ENCODE measurements at regions not wholly inside any gene's neighbourhood (a gene's known extent, or its start where the extent isn't known, plus 50 kb on each side); places are given as distances from the start of the nearest gene placed in this dataset.
"Not testable (repeated sequence)": the region's sequence is repeated elsewhere in the genome, so short reads cannot be mapped to it uniquely, and the experiment has no call there.

DNA sequence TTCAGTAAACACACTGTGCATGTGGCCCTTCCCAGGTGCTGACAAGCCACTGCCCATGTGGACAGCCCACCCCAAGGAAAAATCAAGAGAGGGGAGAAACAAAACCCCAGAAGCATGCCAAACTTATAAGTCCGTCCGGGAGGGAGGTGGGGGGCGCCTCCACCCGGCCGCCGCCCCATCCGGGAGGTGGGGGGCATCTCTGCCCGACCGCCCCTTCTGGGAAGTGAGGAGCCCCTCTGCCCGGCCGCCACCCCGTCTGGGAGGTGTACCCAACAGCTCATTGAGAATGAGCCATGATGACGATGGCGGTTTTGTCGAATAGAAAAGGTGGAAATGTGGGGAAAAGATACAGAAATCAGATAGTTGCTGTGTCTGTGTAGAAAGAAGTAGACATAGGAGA, 53.8 kb upstream of the C2CD4B start:
- intact Hi-C loops (cut with DNase I) = no loop called here
- ATAC-seq (no peak), DNase-seq (no peak)

DNA sequence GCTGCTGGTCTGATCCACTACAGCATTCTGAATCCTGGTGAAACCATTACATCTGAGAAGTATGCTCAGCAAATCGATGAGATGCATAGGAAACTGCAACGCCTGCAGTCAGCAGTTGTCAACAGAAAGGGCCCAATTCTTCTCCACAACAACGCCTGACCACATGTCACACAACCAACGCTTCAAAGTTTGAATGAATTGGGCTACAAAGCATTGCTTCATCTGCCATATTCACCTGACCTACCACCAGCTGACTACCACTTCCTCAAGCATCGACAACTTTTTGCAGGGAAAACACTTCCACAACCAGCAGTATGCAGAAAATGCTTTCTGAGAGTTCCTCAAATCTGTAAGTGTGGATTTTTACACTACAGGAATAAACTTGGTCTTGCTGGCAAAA, 54.7 kb upstream of the C2CD4B start:
- DNase-seq = no peak
- ATAC-seq = no peak
- intact Hi-C loops (cut with DNase I) = no loop called here

DNA sequence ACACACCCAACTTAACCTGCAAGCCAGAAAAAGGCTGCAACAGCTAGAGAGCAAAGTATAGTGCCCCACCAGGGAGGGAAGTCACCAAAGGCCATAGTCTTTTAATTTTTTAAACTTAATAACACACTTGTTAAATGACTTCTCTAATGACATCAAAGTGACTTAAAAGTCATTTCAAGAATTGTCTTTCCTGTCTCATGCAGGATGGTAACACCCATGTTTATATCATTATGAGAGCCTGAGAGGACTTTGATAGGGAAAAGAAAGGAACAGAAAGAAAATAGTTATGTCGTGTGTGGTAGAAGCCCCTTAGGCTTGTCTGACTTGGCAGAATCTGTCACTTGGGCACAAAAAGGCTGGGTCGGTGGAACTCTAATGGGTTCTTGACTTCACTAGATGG, 57.9 kb upstream of the C2CD4B start:
- ATAC-seq (no peak), DNase-seq (no peak)
- intact Hi-C loops (cut with DNase I) = no loop called here

DNA sequence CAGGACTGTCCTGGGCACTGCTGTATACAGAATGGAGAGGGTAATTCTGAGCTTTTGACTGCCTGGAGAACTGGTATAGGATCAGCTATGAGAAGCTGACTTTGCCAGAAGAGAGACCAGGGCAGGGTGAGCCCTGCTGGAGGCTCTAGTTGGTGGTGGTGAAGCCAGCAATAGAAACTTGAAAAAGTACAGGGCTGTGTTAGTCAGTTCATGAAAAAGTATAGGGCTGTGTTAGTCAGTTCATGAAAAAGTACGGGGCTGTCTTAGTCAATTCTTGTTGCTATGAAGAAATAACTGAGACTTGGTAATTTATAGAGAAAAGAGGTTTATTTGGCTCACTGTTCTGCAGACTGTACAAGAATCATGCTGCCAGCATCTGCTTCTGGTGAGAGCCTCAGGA, 63.5 kb upstream of the C2CD4B start:
- intact Hi-C loops (cut with DNase I) = no loop called here
- ATAC-seq (no peak), DNase-seq (no peak)

DNA sequence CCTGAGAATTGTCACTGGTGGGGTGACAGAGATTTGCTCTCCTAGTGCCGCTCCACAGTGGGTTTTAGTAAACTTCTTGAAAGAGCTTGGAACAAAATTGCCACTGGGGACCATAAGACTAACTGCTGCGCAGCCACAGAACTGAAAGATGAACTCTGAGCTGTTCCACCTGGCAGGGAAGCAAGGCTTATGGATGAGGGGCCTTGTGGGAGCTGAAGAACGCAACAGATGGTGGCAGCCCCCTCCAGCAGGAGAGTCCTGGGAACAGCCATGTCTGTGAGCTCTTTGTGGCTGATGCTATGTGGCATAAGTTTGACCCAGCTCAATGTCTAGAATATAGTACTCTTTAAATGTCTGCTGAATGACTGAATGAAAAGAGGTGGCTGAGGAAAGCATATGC, 66.8 kb upstream of the C2CD4B start:
- no peak for ATAC-seq
- intact Hi-C loops (cut with DNase I) = no loop called here
- DNase-seq = no peak

DNA sequence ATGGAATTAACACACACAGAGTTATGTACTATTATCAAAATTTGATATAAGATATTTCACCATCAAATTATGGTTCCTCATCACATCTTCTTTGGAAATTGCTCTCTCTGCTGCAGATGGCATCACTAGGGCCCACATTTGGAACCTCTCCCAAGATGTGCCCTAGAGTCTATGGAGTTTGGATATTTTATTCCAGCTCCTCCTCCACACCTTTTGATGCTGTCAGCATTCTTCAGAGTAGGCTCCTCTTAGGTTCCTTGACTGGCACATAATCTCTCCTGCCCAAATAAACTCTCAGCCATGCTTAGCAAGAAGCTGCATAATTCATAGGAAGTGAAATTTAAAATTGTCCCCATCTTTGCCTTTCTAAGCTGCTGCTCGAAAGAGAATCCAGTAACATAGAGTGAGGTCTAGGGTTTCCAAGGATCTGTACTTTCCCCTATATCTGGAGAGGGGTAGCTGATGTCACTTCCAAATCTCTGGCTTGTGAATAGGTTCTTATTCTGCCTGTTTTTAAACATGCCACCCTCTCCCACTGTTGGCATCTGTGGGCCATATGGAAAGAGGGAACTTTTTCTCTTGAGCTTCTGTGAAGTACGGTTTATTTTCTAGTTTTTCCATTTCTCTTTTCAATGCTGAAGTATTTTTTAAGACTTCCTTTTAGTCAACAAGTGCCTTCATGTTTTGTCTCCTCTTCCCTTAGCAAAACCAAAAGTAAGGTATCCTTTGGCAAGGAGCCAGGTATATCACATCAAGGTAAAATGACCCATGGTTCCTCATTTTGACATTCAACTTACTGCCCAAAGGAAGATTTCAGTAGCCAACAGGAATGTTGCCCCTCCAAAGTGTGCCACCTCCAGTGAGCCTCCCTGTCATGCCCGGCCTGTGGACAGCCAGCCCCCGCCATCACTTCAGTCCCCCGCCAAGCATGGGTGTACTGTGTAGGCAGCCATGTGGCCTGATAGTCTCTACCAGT, 75.3 kb upstream of the C2CD4B start:
- ATAC-seq (no peak), DNase-seq (no peak)
- intact Hi-C loops (cut with DNase I) = no loop called here

DNA sequence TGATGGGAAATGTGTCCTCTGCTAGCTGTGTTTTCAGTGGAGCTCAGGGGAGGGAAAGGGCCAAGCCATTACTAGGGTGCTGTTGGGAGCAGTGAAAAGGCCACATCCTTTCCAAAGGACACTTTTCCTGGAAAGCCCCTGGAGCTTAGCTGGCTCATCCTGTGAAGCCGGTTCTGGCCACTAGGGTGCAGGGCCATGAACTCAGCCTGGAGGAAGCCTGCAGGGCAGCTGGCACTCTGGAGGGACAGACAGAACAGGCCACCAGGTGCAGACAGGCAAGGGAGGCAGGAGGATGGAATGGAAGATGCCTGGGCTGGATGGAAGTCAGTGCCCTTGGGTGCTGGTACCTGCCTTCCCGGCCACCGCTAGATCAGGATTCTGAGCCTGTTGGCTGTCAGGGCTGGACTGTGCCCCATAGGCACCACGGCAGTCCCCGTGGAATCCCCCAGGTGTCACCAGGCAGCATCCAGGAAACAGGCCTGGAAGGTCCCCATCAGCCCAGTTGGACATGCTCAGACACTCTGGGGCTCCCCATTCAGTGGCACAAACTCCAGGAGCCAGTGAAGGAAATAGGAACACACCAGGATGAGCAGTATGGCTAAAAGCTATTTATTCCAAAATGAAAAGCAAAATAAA, 76.2 kb upstream of the C2CD4B start:
- no peak for ATAC-seq
- DNase-seq = no peak
- intact Hi-C loops (cut with DNase I) = no loop called here

DNA sequence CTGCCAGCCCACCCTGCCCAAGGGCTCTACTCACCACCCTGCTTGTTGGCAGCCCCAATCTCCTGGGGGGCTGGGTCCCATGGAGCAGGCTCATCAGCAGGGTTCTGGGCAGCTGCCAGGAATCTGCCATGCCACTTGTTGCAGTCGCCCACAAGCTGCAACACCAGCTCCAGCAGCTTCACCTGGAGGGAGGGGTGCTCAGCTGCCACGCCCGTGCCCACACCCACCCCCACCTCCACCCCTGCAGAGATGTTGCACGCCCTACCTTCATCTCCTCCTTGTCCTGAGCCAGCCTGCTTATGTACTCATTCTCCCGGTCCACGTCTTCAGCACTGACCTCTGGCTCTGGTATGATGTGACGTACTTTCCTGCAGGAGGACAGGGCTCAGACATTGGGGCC, 77.9 kb upstream of the C2CD4B start:
- no peak for ATAC-seq
- intact Hi-C loops (cut with DNase I) = no loop called here
- no peak for DNase-seq

DNA sequence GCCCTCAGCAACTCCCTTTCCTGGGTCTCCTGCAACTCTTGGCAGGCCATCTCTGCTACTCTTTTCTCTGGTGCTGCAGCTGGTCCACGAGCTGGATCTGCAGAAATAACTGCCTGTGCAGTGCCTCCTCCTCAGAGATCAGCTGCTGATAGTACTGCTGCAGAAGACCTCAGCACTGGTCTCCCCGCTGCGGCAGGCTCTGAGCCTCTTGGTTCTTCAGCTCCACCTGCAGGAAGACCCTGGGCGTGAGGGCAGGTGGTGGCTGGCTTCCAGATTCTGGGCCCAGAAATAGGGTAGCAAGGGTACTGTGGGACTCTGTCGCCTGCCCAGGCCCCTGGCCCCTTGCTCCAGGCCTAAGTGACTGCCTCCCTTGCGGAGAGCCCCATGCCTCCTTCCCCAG, 79.7 kb upstream of the C2CD4B start:
- intact Hi-C loops (cut with DNase I) = no loop called here
- DNase-seq (no peak), ATAC-seq (no peak)

DNA sequence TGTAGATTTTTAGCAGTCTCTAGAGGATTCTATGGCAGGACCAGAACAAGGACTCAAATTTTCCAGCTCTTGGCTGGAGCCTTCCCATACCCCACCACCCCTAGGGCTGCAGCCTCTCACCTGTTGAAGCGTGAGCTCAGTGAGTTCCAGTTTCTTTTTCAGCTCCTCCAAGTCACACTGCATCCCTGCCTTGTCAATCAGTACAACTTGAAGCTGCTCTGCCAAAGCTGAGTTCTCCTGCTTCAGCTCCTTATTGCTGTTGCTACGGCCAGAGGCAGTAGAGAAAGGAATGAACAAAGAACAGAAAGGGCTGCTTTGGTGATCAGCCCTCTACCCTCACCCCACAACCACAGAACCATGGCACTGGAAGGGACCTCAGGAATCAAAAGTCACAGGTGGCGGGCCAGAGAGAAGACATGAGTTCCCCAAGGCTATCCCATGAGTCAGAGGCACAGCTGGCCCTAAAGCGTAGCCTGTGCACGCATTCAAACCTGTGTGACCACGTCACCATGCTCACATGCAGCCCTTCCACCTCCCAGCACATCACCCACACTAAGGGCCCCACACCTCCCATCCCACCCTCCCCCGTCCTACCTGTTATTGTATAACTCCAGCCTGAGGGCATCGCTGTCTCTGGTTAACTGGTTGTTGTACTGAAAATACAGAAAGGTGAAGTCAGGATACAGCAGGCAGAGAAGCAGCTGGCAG, 83.3 kb upstream of the C2CD4B start:
- ATAC-seq (no peak), DNase-seq (no peak)
- intact Hi-C loops (cut with DNase I) = no loop called here

DNA sequence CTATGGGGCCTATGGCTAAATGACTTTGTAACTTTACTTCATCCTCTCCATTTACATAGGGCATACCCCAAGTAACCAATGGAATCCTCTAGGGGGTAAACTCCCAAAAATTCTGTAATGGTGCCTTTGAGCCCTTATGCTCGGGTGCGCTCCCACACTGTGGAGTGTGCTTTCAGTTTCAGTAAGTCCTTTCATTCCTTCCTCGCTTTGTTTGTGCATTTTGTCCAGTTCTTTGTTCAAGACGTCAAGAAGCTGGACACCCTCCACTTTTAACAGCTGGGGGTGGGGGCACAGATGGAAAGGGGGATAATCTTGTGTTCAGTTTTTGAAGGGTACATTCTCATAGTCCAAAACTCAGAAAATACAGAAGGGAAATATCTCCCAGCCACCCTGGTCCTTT, 84.4 kb upstream of the C2CD4B start:
- intact Hi-C loops (cut with DNase I) = no loop called here
- DNase-seq (no peak), ATAC-seq (no peak)

DNA sequence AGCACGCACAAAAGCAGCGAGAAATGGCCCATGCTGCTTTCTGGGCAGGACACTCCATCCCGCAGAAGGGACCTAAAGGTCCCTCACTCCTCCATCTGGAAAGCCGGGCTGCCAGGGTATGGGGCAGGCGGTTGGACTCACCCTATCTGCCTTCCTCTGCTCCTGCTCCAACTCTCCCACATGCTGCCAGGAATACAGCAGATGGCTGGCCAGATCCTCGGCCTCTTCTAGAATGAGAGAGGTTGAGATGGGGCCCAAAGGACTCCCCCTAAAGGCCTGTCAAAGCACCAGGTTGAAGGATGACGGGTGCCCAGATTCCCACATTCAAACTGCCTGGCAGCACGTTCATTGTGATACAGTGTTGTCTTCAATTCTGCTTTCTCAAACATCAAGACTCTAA, 85.1 kb upstream of the C2CD4B start:
- intact Hi-C loops (cut with DNase I) = loop anchor here in 1 of 2 donors (10.0 kb wide), 1 partner anchor 75 kb away; no protein-coding TSS in a partner anchor
- ATAC-seq = no peak
- DNase-seq = no peak

DNA sequence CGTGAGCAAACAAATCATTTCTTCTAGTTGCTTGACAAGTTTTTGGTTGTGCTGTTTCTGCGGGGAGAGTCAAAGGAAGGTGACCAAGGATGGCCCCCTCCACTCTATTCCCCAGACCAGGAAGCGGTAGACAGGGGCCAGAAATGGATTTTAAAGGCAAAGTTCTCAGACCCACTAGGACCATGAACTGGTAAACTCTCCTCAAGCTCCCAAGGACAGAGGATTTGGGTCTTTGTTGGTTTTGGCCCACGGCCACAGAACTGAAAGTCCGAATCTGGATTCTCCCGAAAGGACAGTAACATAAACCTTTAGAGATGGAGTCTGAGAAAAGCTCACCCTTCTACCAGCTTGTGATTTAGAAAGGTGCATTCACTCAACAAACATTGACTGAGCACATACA, 85.9 kb upstream of the C2CD4B start:
- ATAC-seq (no peak), DNase-seq (no peak)
- intact Hi-C loops (cut with DNase I) = loop anchor here in 1 of 2 donors (10.0 kb wide), 1 partner anchor 76 kb away; no protein-coding TSS in a partner anchor

DNA sequence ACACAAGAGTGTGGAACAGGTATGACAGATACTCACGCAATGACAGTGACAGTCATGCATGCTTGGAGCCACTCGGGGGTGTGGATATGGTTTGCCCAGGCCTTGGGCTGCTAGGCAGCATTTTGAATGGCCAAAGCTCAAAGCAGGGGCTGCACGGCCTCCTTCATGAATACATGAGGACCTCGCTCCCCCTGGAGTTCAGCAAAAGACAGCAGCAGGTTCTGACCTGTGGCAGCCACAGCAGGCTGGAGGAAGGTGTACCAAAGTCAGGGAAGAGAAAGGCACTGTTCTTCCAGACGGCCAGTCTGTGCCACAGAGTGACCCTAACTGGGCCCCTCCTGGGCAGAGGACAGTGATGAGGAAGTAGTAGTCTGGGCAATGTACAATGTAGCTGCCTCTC, 88.2 kb upstream of the C2CD4B start:
- ATAC-seq (no peak), DNase-seq (no peak)
- intact Hi-C loops (cut with DNase I) = loop anchor here in 1 of 2 donors (10.0 kb wide), 1 partner anchor 78 kb away; no protein-coding TSS in a partner anchor

DNA sequence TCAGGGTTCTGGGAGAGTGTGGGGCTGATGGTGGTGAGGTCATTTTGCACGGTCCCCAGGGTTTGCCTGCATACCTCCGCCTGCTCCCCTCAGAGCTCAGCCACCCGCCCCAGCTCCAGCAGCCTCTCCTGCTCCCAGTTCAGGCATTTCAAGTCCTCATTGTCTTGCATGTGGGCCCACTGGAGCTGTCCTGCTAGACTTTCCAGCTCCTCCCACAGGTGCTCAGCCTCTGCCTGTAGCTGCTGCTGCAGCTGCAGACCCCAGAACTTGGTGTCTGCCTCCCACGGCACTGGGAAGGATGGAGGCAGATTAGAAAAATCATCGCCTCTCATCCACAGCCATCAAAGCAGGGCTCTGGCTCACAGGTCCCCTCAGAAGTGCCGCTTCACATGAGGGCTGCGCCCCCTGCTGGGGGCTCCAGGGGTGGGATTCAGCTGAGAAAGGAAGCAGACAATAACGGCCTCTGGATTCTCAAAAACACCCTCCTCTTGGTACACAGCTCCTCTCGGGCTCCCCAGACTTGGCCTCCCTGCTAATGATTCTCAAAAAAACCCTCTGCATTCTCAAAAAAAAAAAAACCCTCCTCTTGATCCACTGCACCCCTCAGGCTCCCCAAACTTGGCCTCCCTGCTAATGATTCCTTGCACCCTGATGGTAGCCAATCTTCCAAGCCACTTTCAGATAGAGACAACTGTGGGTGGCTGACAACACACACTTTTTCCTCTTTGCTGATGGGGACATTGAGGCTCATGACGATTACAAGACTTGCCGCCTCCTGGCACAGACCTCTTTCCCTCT, 89.3 kb upstream of the C2CD4B start:
- DNase-seq = peak; percentile 79
- intact Hi-C loops (cut with DNase I) = loop anchor here in 1 of 2 donors (10.0 kb wide), 1 partner anchor 80 kb away; no protein-coding TSS in a partner anchor
- ATAC-seq = peak; percentile 70 to 78

DNA sequence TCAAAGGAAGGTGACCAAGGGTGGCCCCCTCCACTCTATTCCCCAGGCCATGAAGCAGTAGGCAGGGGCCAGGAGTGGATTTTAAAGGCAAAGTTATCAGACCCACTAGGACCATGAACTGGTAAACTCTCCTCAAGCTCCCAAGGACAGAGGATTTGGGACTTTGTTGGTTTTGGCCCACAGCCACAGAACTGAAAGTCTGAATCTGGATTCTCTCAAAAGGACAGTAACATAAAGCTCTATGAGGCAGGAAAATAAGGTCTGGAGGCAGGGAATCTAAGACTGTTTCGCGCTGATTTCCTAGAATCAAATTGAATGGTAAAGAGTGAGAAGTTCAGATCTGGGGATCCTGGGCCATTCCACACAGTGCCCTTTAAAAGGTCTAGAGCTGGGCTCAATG, 91.3 kb upstream of the C2CD4B start:
- not testable (repeated sequence) for ATAC-seq, DNase-seq
- intact Hi-C loops (cut with DNase I) = loop anchor here in 1 of 2 donors (10.0 kb wide), 1 partner anchor 82 kb away; no protein-coding TSS in a partner anchor

DNA sequence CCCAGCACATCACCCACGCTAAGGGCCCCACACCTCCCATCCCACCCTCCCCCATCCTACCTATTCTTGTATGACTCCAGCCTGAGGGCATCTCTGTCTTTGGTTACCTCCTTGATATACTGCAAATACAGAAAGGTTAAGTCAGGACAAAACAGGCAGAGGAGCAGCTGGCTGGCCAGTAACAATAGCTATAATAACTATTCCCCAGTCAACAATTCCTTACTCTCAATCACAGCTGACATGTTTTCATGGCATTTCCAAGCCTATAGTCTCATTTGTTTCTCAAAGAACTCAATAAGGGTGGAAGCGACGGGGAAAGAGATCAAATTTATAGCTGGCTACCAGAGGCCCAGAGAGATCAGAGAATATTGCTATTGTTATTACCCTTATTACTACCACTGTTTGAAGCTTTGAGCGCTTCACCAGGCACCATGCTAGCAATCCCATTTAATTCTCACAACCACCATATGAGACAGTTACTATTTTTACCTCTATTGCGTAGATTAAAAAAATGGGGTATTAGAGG, 93.0 kb upstream of the C2CD4B start:
- intact Hi-C loops (cut with DNase I) = loop anchor here in 1 of 2 donors (10.0 kb wide), 1 partner anchor 83 kb away; no protein-coding TSS in a partner anchor
- DNase-seq = no peak
- no peak for ATAC-seq

DNA sequence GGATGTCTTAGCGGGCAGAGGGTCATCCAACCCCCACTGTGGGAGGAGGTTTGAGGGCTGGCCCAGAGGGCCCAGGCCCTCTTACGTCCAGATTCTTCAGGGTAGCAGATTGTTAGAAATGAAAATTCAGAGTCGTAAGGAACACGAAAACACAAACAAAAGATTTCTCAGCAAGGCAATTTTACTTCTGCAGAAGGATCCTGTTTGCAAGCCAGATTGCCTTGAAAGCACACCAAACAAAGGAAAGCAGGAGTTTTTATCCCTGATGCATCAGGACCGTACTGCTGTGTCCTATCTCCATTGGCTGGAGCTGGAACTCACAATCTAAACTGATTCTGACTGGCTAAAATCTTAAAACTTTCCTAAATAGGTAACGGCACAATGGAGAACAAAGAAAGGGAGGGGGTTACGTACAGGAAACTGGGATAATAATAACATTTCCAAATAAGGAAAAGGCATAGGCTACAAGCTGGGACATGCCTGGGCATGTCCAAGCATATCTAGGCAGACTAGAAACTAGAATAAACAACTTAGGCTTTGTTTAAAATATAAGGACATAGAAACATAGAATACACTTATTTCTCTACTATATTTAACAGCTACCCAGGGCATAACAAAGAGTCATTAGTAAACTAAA, 97.3 kb upstream of the C2CD4B start:
- intact Hi-C loops (cut with DNase I) = no loop called here
- ATAC-seq (no peak), DNase-seq (no peak)
